ENCODE measurements at regions not wholly inside any gene's neighbourhood (a gene's known extent, or its start where the extent isn't known, plus 50 kb on each side); places are given as distances from the start of the nearest gene placed in this dataset.

- ATAC-seq (no peak), DNase-seq (no peak)
- Mint-ChIP-seq H3K9me3 (no peaks in the 10 kb centered on the region), H3K36me3 (ENCODE audit: low read depth) (no peaks in the 10 kb centered on the region), H3K4me1 (ENCODE audit: low read depth) (no peaks in the 10 kb centered on the region), H3K4me3 (no peak overlapping the region), H3K27ac (no peak overlapping the region), H3K27me3 (no peaks in the 10 kb centered on the region)
- CTCF ChIA-PET, result no interaction called here
- TF ChIP-seq CTCF (IDR thresholded peaks at IDR 0.05), result no peak
- POLR2A ChIA-PET, result no interaction called here
- intact Hi-C loops (cut with micrococcal nuclease), result no loop called here
Observed at GRCh38 chr5:6087576-6087975, 290.8 kb downstream of the MED10 start.

- H3K9me3 Mint-ChIP-seq, result no peaks in the 10 kb centered on the region
- POLR2A ChIA-PET, result no interaction called here
Observed at GRCh38 chr5:6086871-6087270, 291.5 kb downstream of the MED10 start.

GRCh38 chr5:6085341-6085860 is 292.9 kb downstream of the MED10 start:
- TF ChIP-seq CTCF (IDR thresholded peaks at IDR 0.05), result no peak
- no peak overlapping the region for H3K27ac Mint-ChIP-seq
- DNase-seq (no peak), ATAC-seq (no peak)
- no peak overlapping the region for H3K4me3 Mint-ChIP-seq
- H3K36me3 Mint-ChIP-seq (ENCODE audit: low read depth), result no peaks in the 10 kb centered on the region
- H3K27me3 Mint-ChIP-seq, result no peaks in the 10 kb centered on the region
- CTCF ChIA-PET, result no interaction called here
- POLR2A ChIA-PET, result no interaction called here
- H3K4me1 Mint-ChIP-seq (ENCODE audit: low read depth), result no peaks in the 10 kb centered on the region
- no peaks in the 10 kb centered on the region for H3K9me3 Mint-ChIP-seq
- intact Hi-C loops (cut with micrococcal nuclease), result no loop called here

More at GRCh38 chr5:6086871-6087270, 291.5 kb downstream of the MED10 start:
- CTCF ChIA-PET, result no interaction called here
- intact Hi-C loops (cut with micrococcal nuclease), result no loop called here
- Mint-ChIP-seq H3K4me1 (ENCODE audit: low read depth) (no peaks in the 10 kb centered on the region), H3K36me3 (ENCODE audit: low read depth) (no peaks in the 10 kb centered on the region), H3K27me3 (no peaks in the 10 kb centered on the region), H3K27ac (no peak overlapping the region), H3K4me3 (no peak overlapping the region)
- TF ChIP-seq CTCF (IDR thresholded peaks at IDR 0.05), result no peak
- ATAC-seq, result no peak
- DNase-seq, result no peak

GRCh38 chr5:6084836-6085235 is 293.5 kb downstream of the MED10 start:
- TF ChIP-seq CTCF (IDR thresholded peaks at IDR 0.05), result no peak
- H3K36me3 Mint-ChIP-seq (ENCODE audit: low read depth), result no peaks in the 10 kb centered on the region
- H3K4me3 Mint-ChIP-seq, result no peak overlapping the region
- CTCF ChIA-PET, result no interaction called here
- POLR2A ChIA-PET, result no interaction called here
- DNase-seq (no peak), ATAC-seq (no peak)
- H3K27ac Mint-ChIP-seq, result no peak overlapping the region
- H3K4me1 Mint-ChIP-seq (ENCODE audit: low read depth), result no peaks in the 10 kb centered on the region
- intact Hi-C loops (cut with micrococcal nuclease), result no loop called here
- H3K27me3 Mint-ChIP-seq, result no peaks in the 10 kb centered on the region
- no peaks in the 10 kb centered on the region for H3K9me3 Mint-ChIP-seq

- intact Hi-C loops (cut with micrococcal nuclease), result no loop called here
- no peaks in the 10 kb centered on the region for H3K36me3 Mint-ChIP-seq (ENCODE audit: low read depth)
- H3K27me3 Mint-ChIP-seq, result no peaks in the 10 kb centered on the region
- CTCF ChIA-PET, result no interaction called here
- POLR2A ChIA-PET, result no interaction called here
- no peak overlapping the region for H3K4me3 Mint-ChIP-seq
- ATAC-seq (no peak), DNase-seq (no peak)
- no peaks in the 10 kb centered on the region for H3K4me1 Mint-ChIP-seq (ENCODE audit: low read depth)
- no peaks in the 10 kb centered on the region for H3K9me3 Mint-ChIP-seq
- no peak overlapping the region for H3K27ac Mint-ChIP-seq
- TF ChIP-seq CTCF (IDR thresholded peaks at IDR 0.05), result no peak
Observed at GRCh38 chr5:6084376-6084775, 294.0 kb downstream of the MED10 start.

Measured in activated CD8-positive, alpha-beta T cell treated with anti-CD3 and anti-CD28 coated beads for 36 hours (primary cell).